Heart left ventricle (tissue), 16 donors: ENCODE measurements at regions not wholly inside any gene's neighbourhood (a gene's known extent, or its start where the extent isn't known, plus 50 kb on each side); places are given as distances from the start of the nearest gene placed in this dataset.

Experiments used
- ATAC-seq, 4 donors: fragments of 200-7000 bp; cut with Tn5 transposase; one replicate each; pipeline ENCODE4 v1.9.1; 2020 to 2022; ENCODE audit warnings: moderate library complexity in 4 of 4, mild to moderate bottlenecking in 3 of 4, moderate number of reproducible peaks in 1 of 4
- DNase-seq, 5 donors: peaks; one replicate each; pipeline ENCODE4 v3.0.0-alpha.2; 2020
- H3K27ac ChIP-seq, 12 donors: fragments of 200-600 bp; sonication (generic) in 4 of 12; one replicate each; pipeline versions ENCODE4 v1.5.0 to v1.8.0; 2016 to 2022; ENCODE audit warnings: mild to moderate bottlenecking in 2 of 12
- H3K27me3 ChIP-seq, 9 donors: fragments of 200-600 bp; sonication (generic) in 2 of 9; one replicate each; pipeline versions ENCODE4 v1.5.1 to v1.8.0; 2016 to 2022; ENCODE audit warnings: mild to moderate bottlenecking in 3 of 9
- H3K36me3 ChIP-seq, 9 donors: fragments of 200-600 bp; sonication (generic) in 2 of 9; one replicate each; pipeline versions ENCODE4 v1.5.0 to v1.8.0; 2018 to 2022; ENCODE audit warnings: mild to moderate bottlenecking in 2 of 9
- H3K4me1 ChIP-seq, 12 donors: fragments of 200-600 bp; sonication (generic) in 4 of 12; one replicate each; pipeline versions ENCODE4 v1.5.0 to v1.8.0; 2016 to 2022; ENCODE audit warnings: mild to moderate bottlenecking in 3 of 12
- H3K4me3 ChIP-seq, 12 donors: fragments of 200-600 bp; sonication (generic) in 4 of 12; one replicate each; pipeline versions ENCODE4 v1.5.0 to v1.8.0; 2017 to 2022; ENCODE audit warnings: mild to moderate bottlenecking in 9 of 12, moderate library complexity in 4 of 12
- H3K9me3 ChIP-seq, 12 donors: fragments of 200-600 bp; sonication (generic) in 4 of 12; one replicate each; pipeline versions ENCODE4 v1.5.0 to v1.8.0; 2016 to 2022; ENCODE audit warnings: mild to moderate bottlenecking in 1 of 12
- CTCF ChIP-seq, 12 donors: fragments of 200-600 bp; sonication (generic) in 4 of 12; IDR thresholded peaks; one replicate each; pipeline versions ENCODE4 v1.5.0 to v1.8.0; 2018 to 2022; ENCODE audit warnings: antibody characterized with exemption in 12 of 12, mild to moderate bottlenecking in 5 of 12
- POLR2A ChIP-seq, 2 donors: fragments of 450-650 bp; IDR thresholded peaks; one replicate each; pipeline ENCODE4 v1.6.1; 2017; ENCODE audit warnings: antibody characterized with exemption in 2 of 2, mild to moderate bottlenecking in 2 of 2, moderate library complexity in 2 of 2
- WGBS, 4 donors: extraction: QIAGEN DNeasy Blood & Tissue Kit in 2 of 4; methylation state at CpG; one replicate each; pipeline versions ENCODE4 v1.1.5 to v1.1.7; 2013 to 2018; 5-methylcytosine and 5-hydroxymethylcytosine counted together
- intact Hi-C, 10 donors: fragments of 100-400 bp; cut with DNase I; formaldehyde crosslinking; loops; one replicate each; pipeline versions ENCODE4 v1.11.1 to v1.14.2; 2022
- donor health status: ischemic (EF 13 %, LVEDD 7.1; RV severe dilation, severe dysfunction).
- donor health status: healthy with polysubstance abuse.
- donor health status: DM: no; HTN: yes; CAD: no.
- donor health status: DM: no; HTN: no; CAD: no.
- donor health status: ischemic (EF 25% LVEDD 6.9; RV normal size, moderate dysfunction).
- donor health status: ischemic (EF 25% LVEDD 5.7; RV mildly dilated, moderate dysfunction).
- donor health status: healthy.
- donor health status: DM: yes; HTN: yes; CAD: no.
- donor health status: ischemic (EF 35%, LVEDD 5.7; RV mildly dilated, moderate dysfunction).
- donor health status: nonischemic (EF 11% LVEDD 7.7; RV severe dilation, severe dysfunction).
- donor health status: DM: yes; HTN: yes; CAD: no.
- donor health status: PGD.
- donor health status: ischemic (EF 29% LVEDD 5.4; RV normal size, mild dysfunction).
- donor health status: nonischemic (EF 23%, LVEDD 6.1; RV moderate dilation, normal function).

- no peak for TF ChIP-seq POLR2A (IDR thresholded peaks at IDR 0.05)
- no peak for TF ChIP-seq CTCF (IDR thresholded peaks at IDR 0.05)
- Histone ChIP-seq H3K4me3 (no peak overlapping the region), H3K27me3 (no peaks in the 10 kb centered on the region), H3K4me1 (no peaks in the 10 kb centered on the region), H3K36me3 (no peaks in the 10 kb centered on the region), H3K9me3 (peaks cover 0 to 17% (median 0%) of the 10 kb centered on the region in 12 donors), H3K27ac (no peak overlapping the region)
- intact Hi-C loops, result no loop called here
- DNase-seq (no peak), ATAC-seq (no peak)
- 54 to 69% (median 65%) methylated on average over 2 of the region's 2 CpGs for WGBS, 4 donors
Measured at GRCh38 chr2:220163486-220163885, 536.1 kb downstream of the SLC4A3 start.

- peaks cover 0 to 9% (median 0%) of the 10 kb centered on the region in 12 donors for H3K9me3 ChIP-seq
- H3K4me3 ChIP-seq, result no peak overlapping the region
- DNase-seq (no peak), ATAC-seq (no peak)
- H3K4me1 ChIP-seq, result no peaks in the 10 kb centered on the region
- TF ChIP-seq POLR2A (IDR thresholded peaks at IDR 0.05) (no peak), CTCF (IDR thresholded peaks at IDR 0.05) (no peak)
- intact Hi-C loops, result no loop called here
- no peaks in the 10 kb centered on the region for H3K36me3 ChIP-seq
- no peak overlapping the region for H3K27ac ChIP-seq
- H3K27me3 ChIP-seq, result no peaks in the 10 kb centered on the region
- 35 to 60% (median 50%) methylated on average over 4 of the region's 4 CpGs for WGBS, 4 donors
Measured at GRCh38 chr2:220165401-220165800, 538.0 kb downstream of the SLC4A3 start.

- no peaks in the 10 kb centered on the region for H3K9me3 ChIP-seq
- no peaks in the 10 kb centered on the region for H3K36me3 ChIP-seq
- WGBS, 4 donors, result 52 to 73% (median 67%) methylated on average over 3 of the region's 3 CpGs
- TF ChIP-seq CTCF (IDR thresholded peaks at IDR 0.05) (no peak), POLR2A (IDR thresholded peaks at IDR 0.05) (no peak)
- H3K4me1 ChIP-seq, result no peaks in the 10 kb centered on the region
- H3K27ac ChIP-seq, result no peak overlapping the region
- DNase-seq (no peak), ATAC-seq (no peak)
- H3K27me3 ChIP-seq, result no peaks in the 10 kb centered on the region
- H3K4me3 ChIP-seq, result no peak overlapping the region
- intact Hi-C loops, result no loop called here
Measured at GRCh38 chr2:220166616-220167015, 539.2 kb downstream of the SLC4A3 start.

GRCh38 chr2:220167956-220168355, 540.5 kb downstream of the SLC4A3 start:
- Histone ChIP-seq H3K27me3 (no peaks in the 10 kb centered on the region), H3K36me3 (no peaks in the 10 kb centered on the region), H3K27ac (no peak overlapping the region), H3K4me1 (no peaks in the 10 kb centered on the region), H3K4me3 (no peak overlapping the region), H3K9me3 (no peaks in the 10 kb centered on the region)
- intact Hi-C loops, result no loop called here
- 88 to 95% (median 94%) methylated on average over 4 of the region's 4 CpGs for WGBS, 4 donors
- DNase-seq (no peak), ATAC-seq (no peak)
- TF ChIP-seq CTCF (IDR thresholded peaks at IDR 0.05) (no peak), POLR2A (IDR thresholded peaks at IDR 0.05) (no peak)
